ENCODE measurements at regions not wholly inside any gene's neighbourhood (a gene's known extent, or its start where the extent isn't known, plus 50 kb on each side); places are given as distances from the start of the nearest gene placed in this dataset.
"Not testable (repeated sequence)": the region's sequence is repeated elsewhere in the genome, so short reads cannot be mapped to it uniquely, and the experiment has no call there.

- POLR2A ChIA-PET, result no interaction called here
- intact Hi-C loops (cut with micrococcal nuclease; ENCODE audit: unreplicated experiment), result no loop called here
- DNase-seq (ENCODE audit: low read depth, low spot score), result no peak
Measured at GRCh38 chr14:83297361-83297760, 1763.7 kb upstream of the SEL1L start.

GRCh38 chr14:83298016-83298415 is 1764.4 kb upstream of the SEL1L start:
- DNase-seq (ENCODE audit: low read depth, low spot score); H3K9me3 ChIP-seq (ENCODE audit: control insufficient read depth, insufficient read depth, low read depth, low read length); H3K27ac ChIP-seq (ENCODE audit: low read length); CTCF ChIA-PET; H3K27me3 ChIP-seq (ENCODE audit: control insufficient read depth, insufficient read depth, low read length); ATAC-seq; POLR2A ChIA-PET; in situ Hi-C loops (cut with HindIII; ENCODE audit: low pct_unique_long_range_greater_than_20kb, low sequenced_read_pairs); BruUV-seq (replicated peaks); intact Hi-C loops (cut with micrococcal nuclease; ENCODE audit: unreplicated experiment); H3K4me3 ChIP-seq (ENCODE audit: low read depth in 2 of 2, low read length in 2 of 2); H3K4me1 ChIP-seq (ENCODE audit: control insufficient read depth, insufficient read depth, low read length); H3K36me3 ChIP-seq (ENCODE audit: control insufficient read depth, insufficient read depth, low read length): not testable (repeated sequence)

More at GRCh38 chr14:83297361-83297760, 1763.7 kb upstream of the SEL1L start:
- TF ChIP-seq TCF7L2 (IDR thresholded peaks at IDR 0.05; ENCODE audit: low read depth, low read length) (no peak), REST (IDR thresholded peaks at IDR 0.05; ENCODE audit: insufficient read depth in 1 of 2, low read depth in 2 of 2, low read length in 1 of 2) (no peak), POLR2AphosphoS5 (IDR thresholded peaks at IDR 0.05; ENCODE audit: low read depth, low read length) (no peak), SIN3A (IDR thresholded peaks at IDR 0.05; ENCODE audit: borderline replicate concordance, insufficient read depth, low read depth, low read length) (no peak), CTCF (IDR thresholded peaks at IDR 0.05) (no peak)
- H3K4me1 ChIP-seq (ENCODE audit: control insufficient read depth, insufficient read depth, low read length), result no peaks in the 10 kb centered on the region
- no peaks in the 10 kb centered on the region for H3K36me3 ChIP-seq (ENCODE audit: control insufficient read depth, insufficient read depth, low read length)
- no peak overlapping the region for H3K27ac ChIP-seq (ENCODE audit: low read length)
- no TSS peak for BruUV-seq (replicated peaks)
- no peak overlapping the region for H3K4me3 ChIP-seq (ENCODE audit: low read depth in 2 of 2, low read length in 2 of 2)
- H3K27me3 ChIP-seq (ENCODE audit: control insufficient read depth, insufficient read depth, low read length), result no peaks in the 10 kb centered on the region
- in situ Hi-C loops (cut with HindIII; ENCODE audit: low pct_unique_long_range_greater_than_20kb, low sequenced_read_pairs), result no loop called here
- no peaks in the 10 kb centered on the region for H3K9me3 ChIP-seq (ENCODE audit: control insufficient read depth, insufficient read depth, low read depth, low read length)
- no peak for ATAC-seq
- CTCF ChIA-PET, result no interaction called here

- no peak for ATAC-seq
- no peaks in the 10 kb centered on the region for H3K4me1 ChIP-seq (ENCODE audit: control insufficient read depth, insufficient read depth, low read length)
- TF ChIP-seq REST (IDR thresholded peaks at IDR 0.05; ENCODE audit: insufficient read depth in 1 of 2, low read depth in 2 of 2, low read length in 1 of 2) (no peak), CTCF (IDR thresholded peaks at IDR 0.05) (peak; percentile 76; the same call in 1 of the 2 replicates)
- in situ Hi-C loops (cut with HindIII; ENCODE audit: low pct_unique_long_range_greater_than_20kb, low sequenced_read_pairs) (no loop called here), intact Hi-C loops (cut with micrococcal nuclease; ENCODE audit: unreplicated experiment) (loop anchor here (10.0 kb wide), 1 partner anchor 164 kb away; no protein-coding TSS in a partner anchor)
- CTCF ChIA-PET, result interaction anchor here (0.7 kb wide), 1 partner anchor 255 kb away, joined by 3 read pairs; no protein-coding TSS in a partner anchor
- H3K27me3 ChIP-seq (ENCODE audit: control insufficient read depth, insufficient read depth, low read length), result no peaks in the 10 kb centered on the region
- H3K27ac ChIP-seq (ENCODE audit: low read length), result no peak overlapping the region
- no peak overlapping the region for H3K4me3 ChIP-seq (ENCODE audit: low read depth in 2 of 2, low read length in 2 of 2)
- POLR2A ChIA-PET, result no interaction called here
- BruUV-seq (replicated peaks), result no TSS peak
- no peaks in the 10 kb centered on the region for H3K9me3 ChIP-seq (ENCODE audit: control insufficient read depth, insufficient read depth, low read depth, low read length)
- H3K36me3 ChIP-seq (ENCODE audit: control insufficient read depth, insufficient read depth, low read length), result no peaks in the 10 kb centered on the region
- DNase-seq (ENCODE audit: low read depth, low spot score), result peak; percentile 20
Measured at GRCh38 chr14:83300476-83301064, 1766.9 kb upstream of the SEL1L start.
